NCI-H510A (cell line): ENCODE measurements at regions not wholly inside any gene's neighbourhood (a gene's known extent, or its start where the extent isn't known, plus 50 kb on each side); places are given as distances from the start of the nearest gene placed in this dataset.
"Not testable (repeated sequence)": the region's sequence is repeated elsewhere in the genome, so short reads cannot be mapped to it uniquely, and the experiment has no call there.

Experiments
- DNase-seq: peaks from one replicate; lab custom pipeline; 2025; lab: John Stamatoyannopoulos, UW

- DNase-seq: no peak
These were observed 301.8 kb downstream of the MED10 start for GRCh38 chr5:6076341-6077239.

- not testable (repeated sequence) for DNase-seq
These were observed 305.9 kb downstream of the MED10 start for GRCh38 chr5:6072488-6072887.

- no peak for DNase-seq
These were observed 308.7 kb downstream of the MED10 start for GRCh38 chr5:6069496-6070185.

GRCh38 chr5:6066016-6066415 is 312.3 kb downstream of the MED10 start:
- no peak for DNase-seq

- no peak for DNase-seq
These were observed 319.1 kb downstream of the MED10 start for GRCh38 chr5:6059137-6059800.

- DNase-seq: no peak
These were observed 320.2 kb downstream of the MED10 start for GRCh38 chr5:6058055-6058715.

GRCh38 chr5:6056280-6056679 is 322.1 kb downstream of the MED10 start:
- no peak for DNase-seq

- no peak for DNase-seq
These were observed 328.7 kb downstream of the MED10 start for GRCh38 chr5:6049662-6050061.

GRCh38 chr5:6048746-6049145 is 329.6 kb downstream of the MED10 start:
- no peak for DNase-seq

- DNase-seq: no peak
These were observed 331.9 kb downstream of the MED10 start for GRCh38 chr5:6046296-6046967.

- peak; percentile 60 for DNase-seq
These were observed 334.6 kb downstream of the MED10 start for GRCh38 chr5:6043491-6044310.

GRCh38 chr5:6041977-6042550 is 336.3 kb downstream of the MED10 start:
- DNase-seq: no peak

GRCh38 chr5:6039111-6039510 is 339.2 kb downstream of the MED10 start:
- no peak for DNase-seq

GRCh38 chr5:6036006-6036405 is 342.3 kb downstream of the MED10 start:
- DNase-seq: no peak

GRCh38 chr5:6029811-6030271 is 348.5 kb downstream of the MED10 start:
- no peak for DNase-seq

- no peak for DNase-seq
These were observed 351.5 kb downstream of the MED10 start for GRCh38 chr5:6026766-6027406.

GRCh38 chr5:6019612-6020011 is 358.7 kb downstream of the MED10 start:
- no peak for DNase-seq

GRCh38 chr5:6013506-6013905 is 364.8 kb downstream of the MED10 start:
- no peak for DNase-seq

GRCh38 chr5:6011199-6011598 is 367.1 kb downstream of the MED10 start:
- no peak for DNase-seq

GRCh38 chr5:6006838-6007314 is 371.5 kb downstream of the MED10 start:
- DNase-seq: no peak
